GM19452 (cell line): ENCODE measurements at regions not wholly inside any gene's neighbourhood (a gene's known extent, or its start where the extent isn't known, plus 50 kb on each side); places are given as distances from the start of the nearest gene placed in this dataset.

ENCODE experiments used
- ATAC-seq: cut with Tn5 transposase; IDR thresholded peaks from one replicate; pipeline ENCODE4 v1.9.1; 2021; ENCODE audit not compliant: unreplicated experiment

DNA sequence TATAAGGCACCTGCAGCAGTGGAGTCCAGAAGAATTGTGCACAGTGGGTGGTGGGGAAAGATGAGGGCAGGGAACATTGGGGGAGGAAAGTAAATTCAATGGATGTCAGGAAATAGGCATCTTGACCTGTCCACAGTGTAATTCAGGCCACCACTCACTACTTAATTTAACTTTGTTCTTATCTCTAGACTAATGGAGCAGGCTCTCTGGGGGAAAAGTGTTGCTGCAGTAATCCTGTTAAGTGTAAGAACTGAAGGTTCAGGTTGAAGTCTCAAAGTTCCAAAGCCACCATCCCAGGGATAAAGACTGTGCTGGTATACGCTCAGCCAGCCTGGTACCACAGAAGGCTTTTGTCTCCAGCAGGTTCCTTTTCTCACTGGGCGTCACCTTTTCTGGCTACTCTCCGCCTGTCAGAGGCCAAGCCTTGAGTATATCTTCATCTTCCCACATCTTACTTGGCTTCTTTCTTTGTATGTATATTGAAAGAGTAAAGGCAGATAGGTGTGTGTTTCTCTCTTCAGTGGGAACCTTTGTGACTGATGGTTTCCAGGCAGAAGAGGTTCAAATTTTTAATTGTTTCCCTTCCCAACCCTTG is 150.9 kb upstream of the DMRT1 start:
- ATAC-seq: no peak

DNA sequence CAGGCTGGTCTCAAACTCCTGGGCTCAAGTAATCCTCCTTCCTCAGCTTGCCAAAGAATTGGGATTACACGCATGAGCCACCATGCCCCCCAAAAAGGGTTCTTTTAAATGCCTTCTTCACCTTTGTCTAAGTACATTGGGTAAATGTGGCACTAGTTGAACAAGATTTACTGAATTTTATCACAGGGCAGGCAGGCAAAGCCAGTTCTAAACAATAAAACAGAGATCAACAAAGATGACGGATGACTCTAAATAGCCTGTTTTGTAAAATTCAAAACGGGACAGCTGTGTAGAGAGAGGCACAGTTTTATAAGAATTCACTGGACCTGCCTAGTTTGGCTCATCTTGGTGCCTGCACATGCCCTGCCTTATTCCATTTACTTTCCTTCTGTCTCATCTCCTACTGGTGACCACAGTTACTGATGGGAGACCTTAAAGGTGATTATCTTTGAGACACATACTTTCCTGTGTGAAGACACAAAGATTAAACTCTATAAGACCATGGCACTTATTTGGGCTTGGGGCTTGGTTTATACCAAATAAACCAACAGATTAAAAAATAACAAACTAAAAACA is 149.6 kb upstream of the DMRT1 start:
- ATAC-seq: no peak

DNA sequence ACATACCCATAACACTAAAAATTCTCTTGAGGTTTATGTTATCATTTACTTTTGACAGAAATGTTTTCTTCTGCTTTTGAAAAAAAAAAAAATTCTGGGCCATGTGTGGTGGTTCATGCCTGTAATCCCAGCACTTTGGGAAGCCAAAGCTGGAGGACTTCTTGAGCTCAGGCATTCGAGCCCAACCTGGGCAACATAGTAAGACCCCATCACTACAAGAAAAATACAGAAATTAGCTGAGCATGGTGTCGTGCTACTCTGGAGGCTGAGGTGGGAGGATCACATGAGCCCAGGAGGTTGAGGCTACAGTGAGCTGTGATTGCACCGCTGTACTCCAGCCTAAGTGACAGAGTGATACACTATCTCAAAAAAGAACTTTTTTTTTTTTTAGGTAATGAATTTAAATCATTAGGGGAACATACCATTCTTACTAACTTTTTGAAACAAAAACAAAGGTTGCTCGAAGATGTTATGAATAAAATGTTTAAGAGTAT is 148.8 kb upstream of the DMRT1 start:
- no peak for ATAC-seq

DNA sequence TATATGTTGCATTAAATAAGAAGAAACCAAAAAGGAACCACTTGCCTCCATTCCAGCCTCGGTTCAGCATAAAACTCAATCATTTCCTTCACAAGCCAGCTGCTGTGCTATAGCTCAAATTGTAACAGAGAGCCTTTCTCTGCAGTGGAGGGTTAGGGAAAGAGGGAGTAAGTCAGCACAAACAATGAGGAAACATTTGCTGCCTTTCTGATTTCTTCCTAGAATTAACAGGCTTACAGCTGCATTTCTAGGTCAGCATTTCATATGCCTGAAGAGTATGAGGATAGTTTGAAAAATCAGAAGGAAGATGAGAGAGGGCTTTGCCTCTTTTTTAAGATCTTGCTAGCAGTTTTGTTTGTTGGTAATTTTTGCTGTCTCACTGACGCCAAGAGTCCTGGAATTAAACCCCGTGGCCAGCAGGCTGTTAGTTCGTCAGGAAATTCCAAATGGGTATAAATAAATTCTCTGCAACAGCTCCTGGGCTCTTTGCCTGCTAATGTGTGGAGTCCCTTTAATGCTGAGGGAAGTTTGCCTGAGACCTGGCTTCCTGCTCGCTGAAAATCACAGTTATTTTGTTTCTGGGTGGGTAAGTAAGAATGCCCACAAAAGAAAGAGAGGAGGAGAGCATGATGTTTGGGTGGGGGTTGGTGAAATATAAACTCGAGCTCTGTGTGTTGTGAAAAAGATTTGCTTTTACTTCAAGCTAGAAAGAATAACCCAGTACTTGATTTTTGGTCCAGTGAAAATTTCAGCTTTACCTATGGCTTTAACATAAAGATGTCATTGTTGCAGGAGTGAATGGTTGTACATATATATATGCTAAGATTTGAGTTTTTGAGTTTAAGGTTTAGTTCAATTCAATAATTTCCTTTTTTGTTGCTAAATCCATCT is 148.1 kb upstream of the DMRT1 start:
- ATAC-seq: no peak

DNA sequence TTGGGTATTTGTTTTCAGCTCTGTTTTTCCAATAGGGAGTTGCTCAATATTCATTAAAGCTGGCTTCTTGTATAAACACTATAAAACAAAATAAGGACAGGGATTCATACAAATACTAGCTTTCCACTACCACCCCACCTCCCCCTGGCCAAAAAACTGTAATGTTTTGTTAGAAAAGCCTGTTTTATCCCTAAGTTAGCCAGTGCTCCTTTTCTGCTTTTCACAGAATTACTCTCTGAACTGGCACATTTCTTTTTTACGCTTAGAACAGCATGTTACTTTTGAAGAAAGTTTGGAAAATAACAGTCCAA is 147.4 kb upstream of the DMRT1 start:
- no peak for ATAC-seq

DNA sequence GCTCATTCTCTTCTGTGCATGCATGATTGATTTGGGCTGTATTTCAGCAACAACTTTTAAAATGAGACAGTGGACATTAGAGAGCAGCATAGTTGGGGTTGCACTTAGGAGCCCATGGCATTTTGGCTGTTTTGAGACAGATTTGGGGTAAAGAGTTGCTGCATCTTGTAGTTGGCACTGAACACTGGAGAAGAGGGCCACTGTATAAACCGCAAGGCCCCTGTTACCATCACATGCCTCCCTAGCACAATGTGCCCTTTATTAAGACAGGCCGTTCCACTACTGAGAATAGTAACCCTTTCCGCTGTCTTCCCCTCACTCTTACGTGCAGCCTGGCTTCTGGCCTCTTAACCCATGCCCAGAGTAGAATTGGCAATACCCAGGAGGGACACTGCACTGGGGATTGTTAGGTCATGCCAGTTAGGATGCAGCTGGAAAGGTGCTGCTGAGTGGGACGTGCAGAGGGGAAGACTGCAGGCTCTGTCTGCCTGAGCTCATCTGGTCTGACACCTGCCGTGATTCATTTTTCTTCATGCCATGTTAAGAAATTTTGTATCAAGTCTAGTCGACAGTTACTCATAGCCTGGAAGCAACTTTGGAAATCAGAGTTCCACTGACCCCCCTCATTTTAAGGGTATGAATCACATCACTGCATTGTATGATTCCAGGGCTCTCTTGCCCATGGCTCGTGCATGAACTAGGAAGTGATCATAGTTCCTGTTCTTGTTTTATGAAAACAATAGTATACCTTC is 146.9 kb upstream of the DMRT1 start:
- ATAC-seq: no peak

DNA sequence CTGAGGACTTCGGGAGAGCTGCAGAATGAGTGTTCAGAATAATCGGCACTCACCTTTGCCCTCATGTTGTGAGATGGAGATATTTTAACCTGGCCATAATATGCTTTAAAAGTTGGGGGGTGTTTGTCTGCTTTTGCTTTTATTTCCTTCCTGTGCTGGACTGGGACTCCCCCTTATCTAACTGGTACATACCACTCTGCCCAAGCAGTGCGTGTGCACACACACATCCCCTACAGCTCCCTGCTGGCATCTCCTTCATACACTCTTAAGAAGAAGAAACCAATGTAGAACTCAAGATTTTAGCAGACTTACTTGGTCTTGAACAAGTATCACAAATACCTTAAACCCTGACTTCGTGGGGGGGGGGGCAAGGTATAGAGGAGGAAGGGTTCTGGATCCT is 146.2 kb upstream of the DMRT1 start:
- ATAC-seq: no peak

DNA sequence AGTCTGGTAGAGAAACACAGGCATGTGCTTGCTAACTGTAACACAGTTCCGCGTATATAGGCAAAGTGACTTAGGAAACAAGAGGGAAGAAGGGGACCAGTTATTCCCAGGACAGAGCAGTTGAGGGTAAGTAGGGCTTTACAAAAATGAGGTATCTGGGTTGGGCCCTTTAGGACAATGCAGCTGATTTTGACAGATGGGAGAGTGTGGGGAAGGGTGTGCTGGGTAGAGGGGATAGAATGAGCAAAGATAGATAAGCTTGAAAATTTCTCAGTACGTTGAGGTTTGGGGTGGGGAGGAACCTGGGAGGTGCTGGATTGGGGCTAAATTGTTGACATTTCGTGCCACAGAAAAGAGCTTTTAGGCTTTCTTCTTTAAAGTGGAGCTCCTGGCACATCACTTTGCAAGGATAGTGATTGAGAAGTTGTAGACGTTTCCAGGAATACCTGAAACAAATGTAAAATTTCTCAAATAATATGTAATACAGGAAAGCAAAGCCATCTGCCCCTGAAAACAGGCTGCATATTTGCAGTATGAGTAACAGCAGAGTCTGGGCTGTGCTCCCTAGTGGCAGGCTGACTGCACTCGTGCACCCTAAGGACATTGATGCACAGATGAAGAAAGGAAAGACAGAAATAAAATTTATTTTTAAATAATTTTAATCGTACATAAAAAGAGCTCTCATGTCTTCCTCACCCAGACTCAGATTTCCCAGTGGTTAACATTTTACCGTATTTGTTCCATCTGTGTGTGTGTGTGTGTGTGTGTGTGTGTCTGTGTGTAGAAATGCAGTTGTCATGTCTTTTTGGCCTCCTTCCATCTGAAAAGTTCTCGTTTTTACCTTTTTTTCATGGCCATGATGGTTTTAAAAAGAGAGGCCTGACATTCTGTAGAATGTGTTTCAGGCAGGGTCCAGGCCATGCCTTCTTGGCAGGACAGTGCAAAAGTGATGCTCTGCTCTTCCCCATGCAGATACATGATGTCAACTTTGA is 144.9 kb upstream of the DMRT1 start:
- no peak for ATAC-seq

DNA sequence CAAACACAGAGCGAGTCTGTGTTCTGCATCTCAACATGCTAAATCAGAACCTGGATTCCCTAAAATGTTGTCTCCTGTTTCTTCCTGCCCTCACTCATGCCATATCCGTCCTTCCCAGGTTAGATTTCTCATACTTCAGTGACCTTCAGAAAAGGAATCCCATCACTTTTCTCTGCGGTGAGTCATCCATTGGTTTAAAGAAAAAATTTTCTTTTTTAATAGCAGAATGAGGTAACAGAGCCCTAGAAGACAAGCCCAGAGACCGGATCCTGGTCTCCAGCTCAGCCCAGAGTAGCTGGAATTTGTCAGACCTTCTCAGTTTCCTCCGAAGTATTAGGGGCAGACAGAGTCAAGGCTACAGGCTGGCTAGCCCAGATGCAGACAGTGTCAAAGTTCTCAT is 143.2 kb upstream of the DMRT1 start:
- no peak for ATAC-seq

DNA sequence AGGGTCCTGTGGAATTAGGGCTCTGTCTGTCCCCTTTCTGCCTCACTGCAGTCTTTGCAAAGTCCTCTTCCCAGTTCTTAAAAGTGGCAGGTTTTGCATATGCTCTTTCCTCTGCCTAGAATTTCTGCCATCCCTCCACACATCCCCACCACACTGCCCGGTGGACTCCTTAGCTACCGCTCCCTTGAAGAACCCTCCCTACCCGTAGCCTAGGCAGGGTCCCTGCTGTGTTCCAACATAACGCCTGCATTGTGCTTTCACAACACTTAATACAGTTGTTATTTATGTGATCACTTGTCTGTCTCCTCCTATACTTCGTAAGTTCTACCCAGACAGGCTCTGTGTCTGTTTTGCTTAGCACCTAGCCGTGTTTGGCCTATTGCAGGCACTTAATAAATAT is 142.5 kb upstream of the DMRT1 start:
- no peak for ATAC-seq

DNA sequence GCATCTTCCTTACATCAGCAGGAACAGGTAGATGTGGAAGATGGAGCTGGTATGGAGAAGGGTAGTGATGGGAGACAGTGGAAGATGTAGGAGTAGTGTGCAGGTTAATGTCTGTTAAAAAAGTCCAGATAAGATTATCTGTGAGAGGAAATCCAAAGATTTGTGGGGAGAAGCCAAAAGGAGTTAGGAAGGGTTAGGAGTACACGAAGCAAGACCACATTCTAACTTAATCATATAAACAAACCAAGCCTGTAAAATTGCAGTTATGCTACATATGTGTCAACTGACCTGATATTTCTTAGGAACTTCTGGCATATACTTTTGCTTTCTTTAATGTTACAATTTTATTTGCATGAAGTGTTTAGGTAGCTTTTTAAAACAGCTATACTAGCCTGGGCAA is 142.1 kb upstream of the DMRT1 start:
- no peak for ATAC-seq

DNA sequence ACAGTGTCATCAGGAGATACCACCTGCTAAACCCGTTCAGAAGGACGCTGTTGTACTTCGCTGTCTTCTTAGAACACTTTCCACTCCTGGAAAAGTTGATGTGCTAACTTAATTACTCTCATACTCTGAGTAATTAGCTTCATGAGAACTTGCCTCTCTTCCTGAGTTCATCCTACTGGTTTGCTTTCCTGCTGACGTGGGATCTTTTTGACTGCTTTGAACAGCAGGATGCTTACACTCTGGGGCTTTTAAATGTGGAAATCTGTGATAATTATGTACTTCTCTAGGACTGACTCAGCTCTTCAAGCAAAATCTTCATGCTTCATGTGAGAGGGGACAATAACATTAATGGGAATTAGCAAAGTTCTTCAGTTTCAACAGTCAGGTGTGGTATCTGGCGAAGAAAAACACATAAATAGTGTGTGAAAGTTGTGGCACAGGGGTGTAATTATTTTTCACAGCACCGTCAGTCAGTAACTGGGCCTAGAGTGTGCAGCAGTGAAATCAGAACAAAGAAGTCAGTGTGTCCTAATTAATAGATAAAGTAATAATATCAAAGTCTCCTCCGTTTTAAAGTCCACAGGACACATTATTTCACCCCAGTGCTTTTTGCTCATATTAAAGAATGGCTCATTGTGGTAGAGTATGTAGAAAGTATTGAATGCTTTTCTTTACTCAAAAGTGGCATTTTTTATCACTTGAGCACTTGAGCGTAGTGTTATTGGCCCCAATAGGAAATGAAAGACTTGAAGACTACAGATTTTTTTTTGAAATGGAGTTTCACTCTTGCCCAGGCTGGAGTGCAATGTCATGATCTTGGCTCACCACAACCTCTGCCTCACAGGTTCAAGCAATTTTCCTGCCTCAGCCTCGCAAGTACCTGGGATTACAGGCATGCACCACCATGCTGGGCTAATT is 140.9 kb upstream of the DMRT1 start:
- ATAC-seq: no peak

DNA sequence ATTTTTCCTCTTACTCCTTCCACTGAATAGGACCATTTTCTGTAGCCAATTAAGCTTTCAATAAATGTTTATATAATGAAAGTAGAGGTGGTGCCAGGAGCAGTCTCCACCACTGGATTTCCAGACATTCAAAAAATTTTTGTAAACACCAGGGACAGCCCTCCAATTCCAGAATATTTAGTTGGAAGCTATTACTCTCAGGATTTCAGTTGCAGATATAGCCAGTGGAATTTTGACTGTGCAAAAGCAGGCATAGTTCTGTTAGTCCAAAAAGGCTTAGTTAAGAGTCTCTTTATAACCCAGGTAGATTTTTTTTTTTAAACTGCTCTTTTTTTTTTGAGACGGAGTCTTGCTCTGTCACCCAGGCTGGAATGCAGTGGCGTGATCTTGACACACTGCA is 138.1 kb upstream of the DMRT1 start:
- ATAC-seq: no peak

DNA sequence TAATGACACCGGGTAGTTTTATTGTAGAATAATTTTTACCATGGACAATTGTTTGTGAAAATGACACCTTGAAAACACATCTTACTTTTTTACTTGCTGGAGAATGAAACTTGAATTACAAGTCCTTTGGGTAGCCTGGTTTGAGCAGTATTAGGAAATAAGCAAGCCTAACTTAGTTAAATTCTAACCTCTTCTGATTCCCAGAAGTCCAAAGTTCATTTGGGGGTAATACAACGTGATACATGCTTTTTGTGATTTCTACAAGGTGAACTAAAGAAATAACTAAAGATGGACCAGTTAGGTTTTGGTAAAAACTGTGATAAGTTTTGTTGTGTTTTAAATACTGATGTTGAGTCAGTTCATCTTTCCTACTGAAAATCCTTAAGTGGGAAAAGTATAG is 135.4 kb upstream of the DMRT1 start:
- ATAC-seq: no peak

DNA sequence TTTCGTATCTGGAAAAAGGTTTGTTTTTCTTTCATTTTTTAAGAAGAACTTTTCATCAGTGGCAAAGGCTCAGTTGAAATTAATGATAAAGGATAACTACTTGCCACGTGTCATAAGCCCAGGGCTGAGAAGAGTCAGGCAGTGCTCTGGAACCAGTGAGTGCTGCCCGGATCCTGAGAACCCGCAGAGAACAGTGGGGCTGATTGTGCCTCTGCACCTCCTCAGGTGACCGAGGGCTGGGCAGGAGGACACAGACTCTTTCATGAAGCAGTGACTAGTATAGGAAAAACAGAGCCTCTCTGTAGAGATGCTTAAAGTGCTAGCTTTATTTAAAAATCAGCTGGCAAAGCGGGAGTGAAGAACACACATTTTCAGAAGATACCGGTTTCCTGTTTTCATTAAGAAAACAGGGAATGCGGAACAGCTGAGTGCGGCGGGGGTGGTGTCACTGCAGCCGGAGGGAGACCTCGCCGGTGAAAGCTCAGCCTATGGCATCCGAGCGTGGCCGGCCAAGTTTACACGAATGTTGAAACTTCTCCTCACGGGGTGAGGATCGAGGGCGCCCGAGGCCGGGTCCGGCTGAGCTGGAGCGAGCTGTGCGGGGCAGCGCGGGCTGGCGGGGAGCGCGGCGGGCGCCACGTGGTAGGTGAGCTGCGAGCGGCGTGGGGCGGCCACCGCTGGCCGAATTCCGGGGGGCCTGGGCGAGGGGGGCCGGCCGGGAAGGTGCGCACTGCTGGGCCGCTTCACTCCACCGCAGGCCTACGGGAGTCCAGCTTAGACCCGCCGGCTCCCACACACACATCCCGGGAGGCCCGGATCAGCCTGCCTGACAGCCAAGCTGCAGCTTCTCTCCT is 134.7 kb upstream of the DMRT1 start:
- no peak for ATAC-seq

DNA sequence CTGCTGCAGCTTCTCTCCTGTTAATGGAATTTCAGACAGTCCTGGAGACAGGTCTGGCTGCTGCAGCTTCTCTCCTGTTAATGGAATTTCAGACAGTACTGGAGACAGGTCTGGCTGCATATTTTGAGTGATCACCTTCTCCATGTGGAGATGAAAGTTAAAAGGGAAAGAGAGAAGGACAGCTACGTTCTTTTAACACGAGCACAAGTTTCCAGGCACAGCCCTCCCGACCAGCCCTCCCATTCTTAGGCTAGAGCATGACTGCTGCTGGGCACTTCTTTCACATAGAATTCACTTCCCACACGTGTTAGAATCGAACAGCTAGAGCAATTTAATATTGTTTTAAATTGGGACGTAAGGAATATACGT is 133.3 kb upstream of the DMRT1 start:
- ATAC-seq: no peak

DNA sequence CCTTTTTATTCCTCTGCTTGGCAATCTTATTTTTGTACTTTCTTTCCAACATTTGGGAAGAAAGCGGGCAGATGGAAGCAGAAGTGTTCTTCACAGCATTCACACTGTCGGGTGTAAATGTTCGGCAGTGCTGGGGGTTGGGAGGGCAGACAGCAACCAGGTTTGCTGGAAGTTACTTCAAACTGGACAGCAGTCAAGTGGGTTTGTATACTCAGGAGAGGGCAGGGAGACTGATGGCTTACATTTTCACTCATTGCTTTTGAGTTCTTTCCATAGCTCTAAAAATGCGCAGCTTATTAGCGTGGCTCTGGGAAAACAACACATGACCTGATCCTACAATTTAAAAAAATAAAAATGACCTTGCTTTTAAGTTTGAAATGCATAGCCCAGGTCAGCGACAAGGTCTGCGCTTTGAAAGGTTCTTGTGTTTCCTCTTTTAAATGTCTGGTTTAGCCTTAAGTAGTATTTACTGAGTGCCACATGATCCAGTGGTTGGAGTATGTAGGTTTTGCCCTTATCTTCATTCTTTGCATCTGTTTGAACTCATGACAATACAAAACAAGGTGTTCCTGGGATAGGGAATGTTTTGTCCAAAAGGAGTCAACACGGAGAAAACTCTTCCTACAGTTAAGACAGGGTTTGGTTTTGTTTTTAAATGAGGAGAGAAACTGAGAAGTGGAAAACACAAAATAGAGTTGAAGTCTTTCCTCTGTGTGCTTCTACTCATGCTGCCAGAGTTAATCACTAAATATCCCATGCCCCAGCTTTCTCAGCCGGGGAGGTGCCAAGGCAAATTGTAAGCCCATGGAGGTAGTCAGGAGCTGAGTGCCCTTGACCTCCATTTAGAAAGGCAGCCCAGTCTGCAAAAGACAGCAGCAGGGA is 132.7 kb upstream of the DMRT1 start:
- no peak for ATAC-seq
